NCI-H1105 treated with DMSO at 0.1 percent for 48 hours (cell line): ENCODE measurements at regions not wholly inside any gene's neighbourhood (a gene's known extent, or its start where the extent isn't known, plus 50 kb on each side); places are given as distances from the start of the nearest gene placed in this dataset.
"Not testable (repeated sequence)": the region's sequence is repeated elsewhere in the genome, so short reads cannot be mapped to it uniquely, and the experiment has no call there.

ENCODE experiments used
- DNase-seq: peaks from one replicate; lab custom pipeline; 2025; lab: John Stamatoyannopoulos, UW

- no peak for DNase-seq
These were observed 75.0 kb upstream of the SPATA16 start for GRCh38 chr3:173216063-173216462.

GRCh38 chr3:173214576-173214975, 73.5 kb upstream of the SPATA16 start:
- no peak for DNase-seq

GRCh38 chr3:173199568-173199967, 58.5 kb upstream of the SPATA16 start:
- DNase-seq, result no peak

- DNase-seq, result not testable (repeated sequence)
These were observed 53.8 kb upstream of the SPATA16 start for GRCh38 chr3:173194868-173195267.

- no peak for DNase-seq
These were observed 50.6 kb upstream of the SPATA16 start for GRCh38 chr3:173191611-173192010.
